Stimulated activated CD8-positive, alpha-beta memory T cell treated with anti-CD3 and anti-CD28 coated beads, Interleukin-15, amount 100 ng/mL, for 1 hour (primary cell): ENCODE measurements at regions not wholly inside any gene's neighbourhood (a gene's known extent, or its start where the extent isn't known, plus 50 kb on each side); places are given as distances from the start of the nearest gene placed in this dataset.
"Not testable (repeated sequence)": the region's sequence is repeated elsewhere in the genome, so short reads cannot be mapped to it uniquely, and the experiment has no call there.

Source experiments
- DNase-seq: peaks from one replicate; pipeline ENCODE4 v3.0.0-alpha.2; 2020; ENCODE audit warnings: low read depth

DNA sequence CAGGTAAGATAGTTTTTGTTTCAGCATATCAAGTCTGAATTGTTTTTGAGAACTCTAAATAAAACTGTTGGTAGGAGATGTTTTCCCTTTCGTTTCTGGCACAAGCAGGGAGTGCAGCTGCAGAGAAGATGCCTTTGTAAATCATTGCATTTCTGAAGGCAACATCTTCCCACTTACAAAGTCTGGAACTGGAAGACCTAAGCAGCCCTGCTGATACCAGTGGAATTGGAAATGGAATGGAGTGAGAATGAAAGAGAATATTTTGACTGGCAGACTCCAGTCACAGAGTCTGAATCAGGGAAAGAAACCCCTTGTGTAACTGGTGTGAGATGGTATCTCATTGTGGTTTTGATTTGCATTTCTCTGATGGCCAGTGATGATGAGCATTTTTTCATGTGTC, 815.6 kb downstream of the LTN1 start:
- DNase-seq = no peak

DNA sequence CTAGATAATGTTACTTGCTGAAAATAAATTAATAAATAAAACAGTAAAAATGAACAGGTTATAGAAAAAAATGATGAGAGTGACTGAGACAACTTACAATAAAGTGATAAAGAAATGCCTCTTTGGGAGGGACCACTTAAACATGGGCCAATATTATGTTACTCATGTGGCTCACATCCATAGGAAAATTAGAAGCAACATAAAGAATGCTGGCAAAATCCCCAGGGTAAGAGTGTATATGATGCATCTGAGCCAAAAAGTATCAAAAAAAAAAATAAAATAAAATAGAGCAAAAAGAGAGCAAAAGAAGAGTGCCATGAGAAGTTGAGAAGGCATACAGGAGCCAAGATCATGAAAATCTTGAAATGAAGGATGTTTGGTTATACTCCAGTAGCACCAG, 818.0 kb downstream of the LTN1 start:
- no peak for DNase-seq

GRCh38 chr21:28174006-28174405, 818.7 kb downstream of the LTN1 start:
- no peak for DNase-seq

DNA sequence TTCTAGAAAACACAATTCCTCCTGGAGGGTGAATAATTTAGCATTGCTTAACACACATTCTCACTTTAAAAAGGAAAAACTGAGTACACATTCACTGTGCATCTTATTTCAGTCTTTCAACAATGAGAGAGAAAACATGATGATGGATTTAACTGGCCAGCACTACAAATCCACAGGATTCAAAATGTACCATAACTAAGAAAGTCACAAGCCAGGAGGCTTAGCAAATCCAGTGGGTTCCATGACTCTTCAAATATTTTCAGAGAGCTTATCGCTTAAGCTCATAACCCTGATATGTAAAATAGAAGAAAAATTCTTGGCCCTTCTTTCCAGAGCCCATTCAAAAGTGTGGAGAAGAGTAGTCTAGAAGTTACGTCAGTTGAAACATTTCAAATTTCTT, 820.3 kb downstream of the LTN1 start:
- DNase-seq = no peak

DNA sequence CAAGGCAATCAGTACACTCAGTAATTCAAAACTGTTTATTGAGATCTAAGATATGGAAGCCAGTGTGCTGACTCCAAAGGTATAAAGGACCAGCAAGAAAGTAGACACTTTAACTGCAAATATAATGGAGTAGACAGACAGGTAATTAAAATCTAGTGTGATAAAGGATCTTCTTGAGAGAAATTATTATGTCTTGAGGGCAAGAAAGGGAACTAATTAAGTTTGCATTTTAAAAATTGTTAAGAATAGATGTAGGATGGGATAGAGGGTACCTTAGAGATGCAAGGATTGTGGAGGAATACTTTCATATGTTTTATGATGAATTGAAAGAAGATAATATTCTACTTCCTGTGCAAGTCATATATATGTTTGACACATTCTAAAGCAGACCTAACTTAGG, 825.3 kb downstream of the LTN1 start:
- DNase-seq = no peak

GRCh38 chr21:28164519-28164918, 828.2 kb downstream of the LTN1 start:
- not testable (repeated sequence) for DNase-seq

DNA sequence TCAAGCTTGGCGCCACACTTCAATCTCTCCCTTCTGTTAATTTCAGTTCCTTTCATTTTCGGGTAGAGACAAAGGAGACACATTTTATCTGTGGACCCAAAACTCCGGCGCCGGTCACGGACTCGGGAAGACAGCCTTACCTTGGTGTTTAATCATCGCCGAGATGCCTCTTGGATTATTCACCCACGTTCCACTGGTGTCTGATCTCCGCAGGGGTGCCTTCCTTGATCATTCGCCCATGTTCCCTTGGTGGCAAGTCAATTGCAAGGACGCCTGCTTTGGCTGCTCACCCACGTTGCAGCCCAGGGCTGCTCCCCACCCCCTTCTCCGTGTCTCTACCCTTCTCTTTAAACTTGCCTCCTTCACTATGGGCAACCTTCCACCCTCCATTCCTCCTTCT, 830.6 kb downstream of the LTN1 start:
- DNase-seq = not testable (repeated sequence)

GRCh38 chr21:28160378-28160777, 832.3 kb downstream of the LTN1 start:
- DNase-seq = no peak

GRCh38 chr21:28159396-28159795, 833.3 kb downstream of the LTN1 start:
- no peak for DNase-seq

- no peak for DNase-seq
Observed at GRCh38 chr21:28156590-28156989, 836.1 kb downstream of the LTN1 start.

DNA sequence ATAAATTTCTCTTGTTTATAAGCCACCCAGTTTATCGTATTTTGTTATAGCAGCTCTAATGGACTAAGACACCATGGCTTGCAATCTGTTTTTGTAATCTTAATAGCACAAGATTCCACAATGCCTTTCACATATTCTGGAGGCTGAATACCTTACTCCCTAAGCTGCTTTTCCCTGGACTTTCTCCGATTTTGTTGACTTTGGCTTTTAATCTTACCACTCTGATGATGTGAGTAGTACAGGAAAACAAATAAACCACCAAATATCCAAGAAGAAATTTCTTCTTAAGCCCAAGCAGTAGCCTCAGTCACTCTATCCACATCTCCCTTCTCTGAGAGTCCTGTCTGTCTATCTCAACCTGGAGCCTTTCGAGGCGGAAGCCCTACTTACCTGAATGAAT, 838.6 kb downstream of the LTN1 start:
- DNase-seq = no peak

- DNase-seq = no peak
Observed at GRCh38 chr21:28152732-28153131, 839.9 kb downstream of the LTN1 start.

GRCh38 chr21:28151758-28152157, 840.9 kb downstream of the LTN1 start:
- DNase-seq = no peak

GRCh38 chr21:28150778-28151177, 841.9 kb downstream of the LTN1 start:
- DNase-seq = no peak

GRCh38 chr21:28148400-28149064, 844.1 kb downstream of the LTN1 start:
- DNase-seq = no peak

DNA sequence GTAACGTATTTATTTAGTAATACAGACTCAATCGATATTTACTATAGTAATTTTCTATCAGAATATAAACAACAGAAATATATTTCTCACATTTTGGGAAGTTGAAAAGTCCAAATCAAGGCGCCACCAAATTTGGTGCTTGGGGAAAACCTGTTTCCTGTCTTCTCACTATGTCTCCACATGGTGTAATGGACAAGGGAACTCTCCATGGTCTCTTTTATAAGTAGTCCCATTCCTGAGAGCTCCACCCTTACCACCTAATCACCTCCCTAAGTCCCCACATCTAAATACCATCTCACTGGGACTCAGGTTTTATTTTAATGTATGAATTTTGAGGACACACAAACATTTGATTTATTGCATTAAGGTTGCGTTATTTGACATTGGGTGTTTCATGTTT, 848.0 kb downstream of the LTN1 start:
- DNase-seq = no peak

- no peak for DNase-seq
Observed at GRCh38 chr21:28144089-28144488, 848.6 kb downstream of the LTN1 start.

GRCh38 chr21:28142697-28143096, 850.0 kb downstream of the LTN1 start:
- no peak for DNase-seq

DNA sequence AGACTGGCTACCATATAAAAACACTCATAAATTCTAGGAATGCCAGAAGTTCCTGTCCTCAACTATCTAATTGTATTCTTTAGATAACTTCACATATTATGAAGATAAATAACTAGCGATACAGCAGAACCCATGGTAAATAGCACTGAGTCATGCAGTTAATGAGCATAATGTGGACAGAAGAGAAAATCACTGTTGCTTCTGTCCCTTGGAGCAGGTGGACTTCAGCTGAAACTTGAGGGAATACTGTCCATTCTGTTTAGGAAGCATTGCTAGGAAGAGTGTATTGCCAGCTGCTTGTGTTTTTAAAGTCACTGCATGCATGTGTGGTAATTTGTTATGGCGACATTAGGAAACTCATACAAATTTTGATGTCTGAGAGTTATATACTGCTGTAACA, 854.4 kb downstream of the LTN1 start:
- no peak for DNase-seq

- no peak for DNase-seq
Observed at GRCh38 chr21:28136656-28137255, 855.9 kb downstream of the LTN1 start.

DNA sequence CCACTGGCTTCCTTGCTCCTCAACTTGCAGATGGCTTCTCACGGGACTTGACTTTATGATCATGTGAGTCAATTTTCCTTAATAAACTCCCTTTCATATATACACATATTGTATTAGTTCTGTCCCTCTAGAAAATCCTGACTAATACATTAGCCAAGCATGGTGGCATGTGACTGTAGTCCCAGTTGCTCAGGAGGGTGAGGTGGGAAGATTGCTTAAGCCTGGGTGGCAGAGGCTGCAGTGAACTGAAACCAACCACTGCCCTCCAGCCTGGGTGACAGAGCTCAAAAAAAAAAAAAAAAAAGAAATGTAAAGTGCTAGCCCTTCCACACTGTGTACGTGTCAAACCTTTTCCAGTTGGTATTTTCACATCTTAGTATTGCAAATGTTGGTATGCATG, 857.0 kb downstream of the LTN1 start:
- DNase-seq = no peak

GRCh38 chr21:28133116-28133515, 859.6 kb downstream of the LTN1 start:
- no peak for DNase-seq

DNA sequence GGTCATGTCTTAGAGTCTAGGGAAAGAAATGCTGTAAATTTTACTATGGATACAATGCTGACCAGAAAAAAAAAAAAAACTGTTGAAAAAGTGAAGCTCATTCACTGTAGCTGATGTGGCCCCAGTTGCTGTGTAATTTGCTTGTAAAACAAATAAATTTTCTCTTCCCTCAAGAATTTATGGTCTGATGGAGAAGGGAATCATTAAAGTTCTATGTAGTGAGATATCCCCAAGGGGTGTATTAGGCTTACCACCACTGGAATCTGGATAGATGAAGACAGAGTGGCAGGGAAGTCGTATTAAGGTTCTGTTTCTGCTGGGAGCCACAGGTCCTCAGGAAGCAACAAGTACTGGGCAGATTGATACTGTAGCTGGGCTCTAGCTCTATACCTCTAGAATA, 860.0 kb downstream of the LTN1 start:
- no peak for DNase-seq

- DNase-seq = no peak
Observed at GRCh38 chr21:28127175-28127785, 865.4 kb downstream of the LTN1 start.
